ENCODE measurements at regions not wholly inside any gene's neighbourhood (a gene's known extent, or its start where the extent isn't known, plus 50 kb on each side); places are given as distances from the start of the nearest gene placed in this dataset.

GRCh38 chr2:118687192-118687591 lies 160.3 kb downstream of the EN1 start:
- no peak for DNase-seq (ENCODE audit: extremely low read depth, low read depth)
- no peak overlapping the region for H3K4me3 ChIP-seq (replicated peaks; ENCODE audit: low read depth, low read length)
- TF ChIP-seq CTCF (IDR thresholded peaks at IDR 0.05; ENCODE audit: low read depth, low read length, missing control alignments), result no peak

GRCh38 chr2:118686346-118686745 lies 161.1 kb downstream of the EN1 start:
- TF ChIP-seq CTCF (IDR thresholded peaks at IDR 0.05; ENCODE audit: low read depth, low read length, missing control alignments), result no peak
- H3K4me3 ChIP-seq (replicated peaks; ENCODE audit: low read depth, low read length), result no peak overlapping the region
- no peak for DNase-seq (ENCODE audit: extremely low read depth, low read depth)

GRCh38 chr2:118683460-118683859 lies 164.0 kb downstream of the EN1 start:
- no peak for DNase-seq (ENCODE audit: extremely low read depth, low read depth)
- H3K4me3 ChIP-seq (replicated peaks; ENCODE audit: low read depth, low read length), result no peak overlapping the region
- no peak for TF ChIP-seq CTCF (IDR thresholded peaks at IDR 0.05; ENCODE audit: low read depth, low read length, missing control alignments)

DNA sequence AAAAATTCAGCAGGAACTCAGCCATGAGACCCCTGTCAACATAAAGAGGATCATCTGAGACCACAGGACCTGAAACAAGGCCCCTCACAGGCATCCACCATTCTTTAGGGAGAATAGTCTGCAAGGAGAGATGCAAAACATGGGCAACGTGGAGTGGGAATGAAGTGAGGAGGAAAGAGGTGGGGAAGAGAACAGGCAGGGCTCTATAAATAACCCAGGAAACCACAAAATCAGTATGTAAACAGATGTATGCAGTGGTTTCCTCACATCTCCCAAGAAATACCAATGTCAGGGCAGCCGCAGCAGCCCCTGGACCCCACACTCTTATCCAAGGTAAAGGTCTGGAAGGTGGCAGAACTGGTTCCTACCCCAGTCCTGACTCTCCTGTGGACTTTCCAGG lies 168.5 kb downstream of the EN1 start:
- TF ChIP-seq CTCF (IDR thresholded peaks at IDR 0.05; ENCODE audit: low read depth, low read length, missing control alignments), result no peak
- DNase-seq (ENCODE audit: extremely low read depth, low read depth), result no peak
- H3K4me3 ChIP-seq (replicated peaks; ENCODE audit: low read depth, low read length), result no peak overlapping the region

DNA sequence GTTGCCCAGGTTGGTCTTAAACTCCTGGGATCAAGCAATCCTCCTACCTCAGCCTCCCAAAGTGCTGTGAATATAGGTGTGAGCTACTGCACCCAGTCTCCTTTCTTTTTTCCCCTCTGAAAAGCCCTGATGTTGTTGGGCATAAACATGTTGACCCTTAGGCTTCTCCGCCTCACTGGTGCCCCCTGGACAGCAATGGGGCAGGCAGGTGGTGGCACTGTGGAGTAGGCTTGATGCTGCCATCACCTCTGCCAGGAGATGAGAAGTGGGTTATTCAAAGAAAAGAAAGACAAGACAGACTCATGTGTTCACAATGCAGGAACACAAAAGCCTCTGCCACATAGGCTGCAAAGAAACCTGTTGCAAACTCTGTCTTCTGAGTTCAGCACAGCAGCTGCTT lies 169.9 kb downstream of the EN1 start:
- H3K4me3 ChIP-seq (replicated peaks; ENCODE audit: low read depth, low read length), result no peak overlapping the region
- TF ChIP-seq CTCF (IDR thresholded peaks at IDR 0.05; ENCODE audit: low read depth, low read length, missing control alignments), result no peak
- no peak for DNase-seq (ENCODE audit: extremely low read depth, low read depth)

- H3K4me3 ChIP-seq (replicated peaks; ENCODE audit: low read depth, low read length), result no peak overlapping the region
- TF ChIP-seq CTCF (IDR thresholded peaks at IDR 0.05; ENCODE audit: low read depth, low read length, missing control alignments), result no peak
Measured at GRCh38 chr2:118675531-118675930, 171.9 kb downstream of the EN1 start.

DNA sequence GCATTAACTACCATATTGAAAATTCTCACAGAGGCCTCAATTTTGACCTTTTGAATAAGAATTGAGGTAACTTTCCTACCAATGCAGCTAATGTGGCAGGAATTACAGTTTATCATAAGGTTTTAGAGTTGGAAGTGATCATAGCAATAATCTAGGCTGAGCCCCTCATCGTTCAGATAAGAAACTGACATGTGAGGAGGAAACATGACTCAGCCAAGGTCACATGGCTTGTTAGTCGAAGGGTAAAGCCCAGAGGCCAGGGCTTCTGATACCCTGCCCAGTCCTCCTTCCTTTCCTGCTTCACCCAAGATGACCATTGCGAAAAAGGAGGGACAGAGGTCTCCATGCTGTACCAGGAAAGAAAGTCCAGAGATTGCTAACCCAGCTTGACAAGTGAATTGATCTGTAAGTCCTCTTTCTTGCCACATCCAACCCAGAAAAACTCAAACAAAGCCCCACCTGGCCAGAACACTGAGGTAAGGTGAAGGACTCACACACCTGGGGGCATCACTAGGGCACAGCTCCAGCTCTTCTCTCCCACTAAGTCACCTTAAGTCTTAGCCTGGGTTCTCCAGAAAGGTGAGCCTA lies 174.8 kb downstream of the EN1 start:
- H3K4me3 ChIP-seq (replicated peaks; ENCODE audit: low read depth, low read length), result no peak overlapping the region
- TF ChIP-seq CTCF (IDR thresholded peaks at IDR 0.05; ENCODE audit: low read depth, low read length, missing control alignments), result no peak
- no peak for DNase-seq (ENCODE audit: extremely low read depth, low read depth)

More at GRCh38 chr2:118675531-118675930, 171.9 kb downstream of the EN1 start:
- no peak for DNase-seq (ENCODE audit: extremely low read depth, low read depth)
